Mesendoderm (in vitro differentiated cells): ENCODE measurements at regions not wholly inside any gene's neighbourhood (a gene's known extent, or its start where the extent isn't known, plus 50 kb on each side); places are given as distances from the start of the nearest gene placed in this dataset.
"Not testable (repeated sequence)": the region's sequence is repeated elsewhere in the genome, so short reads cannot be mapped to it uniquely, and the experiment has no call there.

Source experiments
- DNase-seq: peaks from one replicate; pipeline ENCODE4 v3.0.0; 2013
- H2AK5ac ChIP-seq: 2 replicates; pipeline ENCODE4 v1.6.1; 2013; ENCODE audit warnings: low read length, inconsistent platforms
- H2BK120ac ChIP-seq: 2 replicates; pipeline ENCODE4 v1.6.1; 2013; ENCODE audit warnings: low read depth, mild to moderate bottlenecking, low read length, moderate library complexity, mixed read lengths
- H2BK15ac ChIP-seq: replicated peaks from 2 replicates; pipeline ENCODE4 v1.6.1; 2013; ENCODE audit warnings: low read depth, mild to moderate bottlenecking, moderate library complexity
- H2BK5ac ChIP-seq: 2 replicates; pipeline ENCODE4 v1.6.1; 2013; ENCODE audit warnings: low read length, inconsistent platforms
- H3K18ac ChIP-seq: 2 replicates; pipeline ENCODE4 v1.6.1; 2013; ENCODE audit warnings: mild to moderate bottlenecking, low read length, mixed read lengths
- H3K23ac ChIP-seq: one replicate; pipeline ENCODE4 v1.6.1; 2013; ENCODE audit warnings: low read length
- H3K27ac ChIP-seq: 2 replicates; pipeline ENCODE4 v1.5.1; 2013; ENCODE audit warnings: low read depth, mild to moderate bottlenecking, inconsistent platforms, low read length, moderate library complexity
- H3K27me3 ChIP-seq: 2 replicates; pipeline ENCODE4 v1.6.1; 2013; ENCODE audit warnings: low read length, control low read depth, mild to moderate bottlenecking, inconsistent platforms; ENCODE audit not compliant: insufficient read depth, poor library complexity
- H3K36me3 ChIP-seq: 2 replicates; pipeline ENCODE4 v1.6.1; 2013; ENCODE audit warnings: low read length, inconsistent platforms; ENCODE audit not compliant: control insufficient read depth, insufficient read depth
- H3K4ac ChIP-seq: one replicate; pipeline ENCODE4 v1.6.1; 2013; ENCODE audit warnings: low read depth, mild to moderate bottlenecking, low read length, moderate library complexity
- H3K4me1 ChIP-seq: 2 replicates; pipeline ENCODE4 v1.6.1; 2013; ENCODE audit warnings: low read depth, low read length, inconsistent platforms; ENCODE audit not compliant: control insufficient read depth
- H3K4me2 ChIP-seq: 2 replicates; pipeline ENCODE4 v1.6.1; 2013; ENCODE audit warnings: low read length
- H3K4me3 ChIP-seq: 2 replicates; pipeline ENCODE4 v1.5.1; 2013; ENCODE audit warnings: mild to moderate bottlenecking, low read length
- H3K56ac ChIP-seq: one replicate; pipeline ENCODE4 v1.6.1; 2013; ENCODE audit warnings: low read length
- H3K79me1 ChIP-seq: 2 replicates; pipeline ENCODE4 v1.6.1; 2013; ENCODE audit warnings: low read length, inconsistent platforms
- H3K79me2 ChIP-seq: 2 replicates; pipeline ENCODE4 v1.6.1; 2013; ENCODE audit warnings: mild to moderate bottlenecking, low read length; ENCODE audit not compliant: control insufficient read depth, insufficient read depth
- H3K9ac ChIP-seq: 2 replicates; pipeline ENCODE4 v1.6.1; 2013; ENCODE audit warnings: low read length, inconsistent platforms
- H4K5ac ChIP-seq: one replicate; pipeline ENCODE4 v1.6.1; 2013; ENCODE audit warnings: low read length
- H4K8ac ChIP-seq: one replicate; pipeline ENCODE4 v1.6.1; 2013; ENCODE audit warnings: low read depth, mild to moderate bottlenecking, control low read depth, low read length, moderate library complexity
- WGBS: extraction: QIAGEN DNeasy Blood & Tissue Kit; methylation state at CpG from one replicate; pipeline ENCODE4 v1.1.7; 2013; ENCODE audit warnings: low lambda C conversion rate, missing lambda C conversion rate; ENCODE audit not compliant: insufficient coverage; ENCODE audit errors: extremely low coverage; 5-methylcytosine and 5-hydroxymethylcytosine counted together

GRCh38 chr4:3605491-3605890, 73.3 kb upstream of the LRPAP1 start:
- no peak overlapping the region for H3K4me2 ChIP-seq
- no peak overlapping the region for H2AK5ac ChIP-seq
- no peak for DNase-seq
- no peaks in the 10 kb centered on the region for H3K36me3 ChIP-seq
- H3K23ac ChIP-seq = no peak overlapping the region
- no peak overlapping the region for H4K5ac ChIP-seq
- no peak overlapping the region for H3K18ac ChIP-seq
- H3K79me1 ChIP-seq = no peaks in the 10 kb centered on the region
- no peak overlapping the region for H3K9ac ChIP-seq
- no peak overlapping the region for H3K4ac ChIP-seq
- no peak overlapping the region for H2BK5ac ChIP-seq
- no peak overlapping the region for H3K27ac ChIP-seq
- H3K27me3 ChIP-seq = no peaks in the 10 kb centered on the region
- no peaks in the 10 kb centered on the region for H3K79me2 ChIP-seq
- no peak overlapping the region for H2BK120ac ChIP-seq
- H2BK15ac ChIP-seq = no peak overlapping the region
- WGBS = no CpG with 5 or more reads among the region's 14 CpGs
- H3K4me3 ChIP-seq = no peak overlapping the region
- H3K4me1 ChIP-seq = no peaks in the 10 kb centered on the region
- H4K8ac ChIP-seq = no peak overlapping the region
- no peak overlapping the region for H3K56ac ChIP-seq

- H2AK5ac ChIP-seq = not testable (repeated sequence)
Measured at GRCh38 chr4:3602886-3603645, 70.8 kb upstream of the LRPAP1 start.

GRCh38 chr4:3601992-3602391, 69.8 kb upstream of the LRPAP1 start:
- H3K4me2 ChIP-seq = no peak overlapping the region
- H3K4ac ChIP-seq = no peak overlapping the region
- no peak overlapping the region for H3K9ac ChIP-seq
- H3K27ac ChIP-seq = no peak overlapping the region
- H2AK5ac ChIP-seq = no peak overlapping the region
- H4K5ac ChIP-seq = no peak overlapping the region
- H3K27me3 ChIP-seq = no peaks in the 10 kb centered on the region
- H3K56ac ChIP-seq = no peak overlapping the region
- H3K18ac ChIP-seq = no peak overlapping the region
- H3K79me2 ChIP-seq = no peaks in the 10 kb centered on the region
- H3K79me1 ChIP-seq = no peaks in the 10 kb centered on the region
- no CpG with 5 or more reads among the region's 3 CpGs for WGBS
- no peak overlapping the region for H4K8ac ChIP-seq
- no peak for DNase-seq
- no peak overlapping the region for H2BK15ac ChIP-seq
- no peak overlapping the region for H2BK120ac ChIP-seq
- no peaks in the 10 kb centered on the region for H3K36me3 ChIP-seq
- no peak overlapping the region for H3K4me3 ChIP-seq
- no peaks in the 10 kb centered on the region for H3K4me1 ChIP-seq
- H2BK5ac ChIP-seq = no peak overlapping the region
- no peak overlapping the region for H3K23ac ChIP-seq

More at GRCh38 chr4:3602886-3603645, 70.8 kb upstream of the LRPAP1 start:
- not testable (repeated sequence) for H3K27me3 ChIP-seq, H2BK15ac ChIP-seq, H3K4me2 ChIP-seq, H2BK120ac ChIP-seq, H2BK5ac ChIP-seq, H3K23ac ChIP-seq, H3K36me3 ChIP-seq, H4K5ac ChIP-seq, H3K27ac ChIP-seq, H3K4me3 ChIP-seq, H3K4ac ChIP-seq, H3K79me2 ChIP-seq, H4K8ac ChIP-seq, H3K18ac ChIP-seq, H3K79me1 ChIP-seq, H3K9ac ChIP-seq, H3K4me1 ChIP-seq, H3K56ac ChIP-seq, DNase-seq
- WGBS = no CpG with 5 or more reads among the region's 11 CpGs

- H2BK120ac ChIP-seq, H4K8ac ChIP-seq, H3K4me3 ChIP-seq, H3K4me1 ChIP-seq, H3K79me2 ChIP-seq, H3K23ac ChIP-seq, H3K18ac ChIP-seq, H2BK5ac ChIP-seq, DNase-seq, H2BK15ac ChIP-seq, H3K79me1 ChIP-seq, H3K27ac ChIP-seq, H2AK5ac ChIP-seq, H3K56ac ChIP-seq, H3K4ac ChIP-seq, H3K36me3 ChIP-seq, H3K9ac ChIP-seq, H4K5ac ChIP-seq, H3K27me3 ChIP-seq, H3K4me2 ChIP-seq: not testable (repeated sequence)
- WGBS = no CpG with 5 or more reads among the region's 12 CpGs
Measured at GRCh38 chr4:3601108-3601690, 69.0 kb upstream of the LRPAP1 start.

- no peak overlapping the region for H2AK5ac ChIP-seq
- H3K4me1 ChIP-seq = no peaks in the 10 kb centered on the region
- no peak overlapping the region for H4K8ac ChIP-seq
- no peak overlapping the region for H3K27ac ChIP-seq
- no peak overlapping the region for H4K5ac ChIP-seq
- H2BK120ac ChIP-seq = no peak overlapping the region
- H3K9ac ChIP-seq = no peak overlapping the region
- H3K23ac ChIP-seq = no peak overlapping the region
- DNase-seq = no peak
- no peaks in the 10 kb centered on the region for H3K36me3 ChIP-seq
- H3K79me2 ChIP-seq = no peaks in the 10 kb centered on the region
- H3K56ac ChIP-seq = no peak overlapping the region
- no peak overlapping the region for H2BK5ac ChIP-seq
- H2BK15ac ChIP-seq = no peak overlapping the region
- no peak overlapping the region for H3K4ac ChIP-seq
- no CpG with 5 or more reads among the region's 9 CpGs for WGBS
- no peaks in the 10 kb centered on the region for H3K79me1 ChIP-seq
- no peak overlapping the region for H3K18ac ChIP-seq
- no peak overlapping the region for H3K4me3 ChIP-seq
- H3K4me2 ChIP-seq = no peak overlapping the region
- no peaks in the 10 kb centered on the region for H3K27me3 ChIP-seq
Measured at GRCh38 chr4:3599951-3600350, 67.7 kb upstream of the LRPAP1 start.
